Sigmoid colon (tissue), 4 donors: ENCODE measurements at regions not wholly inside any gene's neighbourhood (a gene's known extent, or its start where the extent isn't known, plus 50 kb on each side); places are given as distances from the start of the nearest gene placed in this dataset.

Source experiments
- CTCF ChIP-seq, 4 experiments: fragments of 450-650 bp in 3 of 4; fragments of 200-600 bp in 1 of 4; IDR thresholded peaks; one replicate each; pipeline ENCODE4 v1.5.1; 2016 to 2019; ENCODE audit warnings: antibody characterized with exemption in 4 of 4, mild to moderate bottlenecking in 3 of 4, moderate library complexity in 2 of 4
- EP300 ChIP-seq, 4 donors: sonication (generic); formaldehyde crosslinking; IDR thresholded peaks; one replicate each; pipeline ENCODE4 v1.6.1; 2017; ENCODE audit warnings: antibody characterized with exemption in 4 of 4
- POLR2A ChIP-seq, 2 donors: fragments of 450-650 bp; IDR thresholded peaks; one replicate each; pipeline ENCODE4 v1.6.1; 2016; ENCODE audit warnings: antibody characterized with exemption in 2 of 2, mild to moderate bottlenecking in 2 of 2, moderate library complexity in 2 of 2
- POLR2AphosphoS5 ChIP-seq, 4 donors: sonication (generic); formaldehyde crosslinking; IDR thresholded peaks; one replicate each; pipeline ENCODE4 v1.6.1; 2017; ENCODE audit warnings: antibody characterized with exemption in 4 of 4

DNA sequence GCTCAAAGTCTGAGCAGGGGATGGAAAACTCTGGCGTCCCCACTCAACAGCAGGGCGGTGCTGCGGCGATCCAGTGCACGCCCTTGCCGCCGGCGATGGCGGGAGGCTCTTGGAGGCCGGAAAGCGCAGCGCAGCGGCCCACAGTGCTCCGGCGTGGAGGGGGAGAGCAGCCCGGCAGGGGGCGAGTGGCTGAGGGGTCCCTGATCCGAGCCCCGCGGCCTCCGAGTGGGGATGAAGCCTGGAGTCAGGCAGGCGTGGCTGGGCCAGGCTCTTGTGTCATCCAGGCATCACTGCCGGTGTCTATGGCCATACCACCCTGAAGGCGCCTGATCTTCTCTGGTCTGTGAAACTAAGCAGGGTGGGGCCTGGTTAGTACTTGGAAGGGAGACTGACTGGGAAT, 183.1 kb downstream of the ALG10 start:
- TF ChIP-seq CTCF (IDR thresholded peaks at IDR 0.05) = no peak
- TF ChIP-seq EP300 (IDR thresholded peaks at IDR 0.05) = no peak
- no peak for TF ChIP-seq POLR2A (IDR thresholded peaks at IDR 0.05)
- no peak for TF ChIP-seq POLR2AphosphoS5 (IDR thresholded peaks at IDR 0.05)
